Epithelial cell of prostate (primary cell): ENCODE measurements at regions not wholly inside any gene's neighbourhood (a gene's known extent, or its start where the extent isn't known, plus 50 kb on each side); places are given as distances from the start of the nearest gene placed in this dataset.
"Not testable (repeated sequence)": the region's sequence is repeated elsewhere in the genome, so short reads cannot be mapped to it uniquely, and the experiment has no call there.

Experiments
- DNase-seq: peaks from one replicate; pipeline ENCODE4 v3.0.0-alpha.2; 2011; ENCODE audit warnings: low read depth, low spot score
- H3K27ac ChIP-seq: fragments of 450-650 bp; 2 replicates; pipeline ENCODE4 v1.5.1; 2017; ENCODE audit warnings: mild to moderate bottlenecking

DNA sequence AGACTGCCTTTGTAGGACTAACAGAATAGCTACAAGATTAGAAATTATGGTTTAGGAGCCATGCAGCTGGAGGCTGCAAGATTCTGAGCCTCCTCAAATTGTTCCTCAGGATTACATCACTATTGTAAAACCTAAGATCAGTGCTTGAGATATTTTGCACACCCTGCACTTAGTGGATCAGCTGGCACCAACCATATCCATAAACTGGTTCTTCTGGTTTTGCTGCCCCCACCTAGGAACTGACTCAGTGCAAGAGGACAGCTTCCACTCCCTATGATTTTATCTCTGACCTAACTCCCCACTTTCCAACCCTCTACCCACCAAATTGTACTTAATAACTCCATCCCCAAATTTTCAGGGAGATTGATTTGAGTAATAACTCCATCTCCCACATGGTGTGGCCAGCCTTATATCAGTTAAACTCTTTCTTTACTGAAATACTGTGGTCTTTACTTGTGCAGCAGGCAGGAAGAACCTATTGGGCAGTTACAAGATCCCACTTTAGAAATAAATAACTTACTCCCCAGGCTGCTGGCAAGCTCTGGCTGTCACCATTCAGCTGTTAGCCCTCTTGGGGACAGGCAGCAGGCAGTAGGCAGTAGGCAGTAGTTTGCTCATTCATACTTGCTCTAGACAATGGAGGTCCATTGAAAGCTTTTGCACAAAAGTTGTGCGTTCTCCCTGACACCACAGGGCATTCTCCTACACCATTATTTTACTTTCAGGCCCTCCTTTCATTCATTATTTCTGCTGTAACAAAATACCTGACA lies 119.0 kb downstream of the SLC17A6 start:
- H3K27ac ChIP-seq = peak overlapping the region; percentile 98
- DNase-seq = peak; percentile 86

- no peak overlapping the region for H3K27ac ChIP-seq
- DNase-seq = no peak
Measured at GRCh38 chr11:22454461-22455090, 116.4 kb downstream of the SLC17A6 start.

DNA sequence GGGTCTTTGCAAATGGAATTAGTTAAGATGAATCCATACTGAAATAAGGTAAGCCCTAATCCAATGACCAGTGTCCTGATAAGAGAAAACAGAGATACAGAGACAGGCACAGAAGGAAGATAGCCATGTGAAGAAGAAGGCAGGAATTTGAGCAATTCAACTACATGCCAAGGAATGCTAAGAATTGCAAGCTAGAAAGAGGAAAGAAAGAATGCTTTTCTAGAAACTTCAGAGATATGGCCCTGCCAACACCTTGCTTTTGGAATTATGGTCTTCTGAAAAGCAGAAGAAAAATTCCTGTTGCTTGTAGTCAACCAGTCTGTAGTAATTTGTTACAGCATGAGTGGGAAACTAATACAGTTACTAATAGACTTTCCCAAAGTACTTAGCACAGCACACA lies 111.3 kb downstream of the SLC17A6 start:
- H3K27ac ChIP-seq = no peak overlapping the region
- no peak for DNase-seq

GRCh38 chr11:22444076-22444475 lies 105.9 kb downstream of the SLC17A6 start:
- no peak overlapping the region for H3K27ac ChIP-seq
- no peak for DNase-seq

DNA sequence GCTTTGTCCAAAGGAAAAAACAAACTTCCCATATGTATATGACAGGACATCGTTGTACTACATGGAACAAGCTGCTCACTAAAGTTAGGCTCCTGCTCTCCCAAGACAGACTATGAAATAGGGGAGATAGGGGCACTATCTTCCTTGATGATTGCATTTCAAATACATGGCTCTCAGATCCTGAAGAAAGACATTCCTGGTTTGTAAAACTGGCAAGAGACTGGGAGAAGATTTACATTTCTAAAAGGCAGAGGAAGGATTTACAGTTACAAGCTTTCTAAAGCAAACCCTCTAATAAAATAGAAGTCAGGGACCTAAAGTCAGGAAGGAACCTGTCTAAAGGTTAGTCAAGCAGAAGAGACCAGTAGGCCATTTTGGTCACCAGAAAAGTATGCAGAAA lies 103.7 kb downstream of the SLC17A6 start:
- no peak overlapping the region for H3K27ac ChIP-seq
- DNase-seq = no peak

GRCh38 chr11:22435582-22435981 lies 97.4 kb downstream of the SLC17A6 start:
- not testable (repeated sequence) for DNase-seq, H3K27ac ChIP-seq

- H3K27ac ChIP-seq = no peak overlapping the region
- DNase-seq = no peak
Measured at GRCh38 chr11:22433517-22433916, 95.3 kb downstream of the SLC17A6 start.

DNA sequence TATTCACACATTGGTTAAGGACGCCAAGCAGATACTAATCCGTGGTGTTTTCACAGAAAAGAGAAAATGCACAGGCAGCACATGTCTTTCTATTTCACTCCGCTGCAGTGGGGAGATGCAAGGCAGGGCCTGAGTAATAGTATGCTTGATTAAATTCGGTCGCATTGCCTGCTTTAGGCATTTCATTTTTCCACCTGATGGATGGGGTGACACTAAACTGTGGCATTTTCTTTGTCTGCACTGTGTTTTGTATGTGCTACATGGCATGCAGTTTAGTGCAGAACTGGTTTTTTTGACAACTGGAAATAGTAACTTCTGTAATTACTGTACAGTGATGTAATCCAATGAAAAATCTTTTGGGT lies 94.9 kb downstream of the SLC17A6 start:
- peak overlapping the region; percentile 32 for H3K27ac ChIP-seq
- no peak for DNase-seq

DNA sequence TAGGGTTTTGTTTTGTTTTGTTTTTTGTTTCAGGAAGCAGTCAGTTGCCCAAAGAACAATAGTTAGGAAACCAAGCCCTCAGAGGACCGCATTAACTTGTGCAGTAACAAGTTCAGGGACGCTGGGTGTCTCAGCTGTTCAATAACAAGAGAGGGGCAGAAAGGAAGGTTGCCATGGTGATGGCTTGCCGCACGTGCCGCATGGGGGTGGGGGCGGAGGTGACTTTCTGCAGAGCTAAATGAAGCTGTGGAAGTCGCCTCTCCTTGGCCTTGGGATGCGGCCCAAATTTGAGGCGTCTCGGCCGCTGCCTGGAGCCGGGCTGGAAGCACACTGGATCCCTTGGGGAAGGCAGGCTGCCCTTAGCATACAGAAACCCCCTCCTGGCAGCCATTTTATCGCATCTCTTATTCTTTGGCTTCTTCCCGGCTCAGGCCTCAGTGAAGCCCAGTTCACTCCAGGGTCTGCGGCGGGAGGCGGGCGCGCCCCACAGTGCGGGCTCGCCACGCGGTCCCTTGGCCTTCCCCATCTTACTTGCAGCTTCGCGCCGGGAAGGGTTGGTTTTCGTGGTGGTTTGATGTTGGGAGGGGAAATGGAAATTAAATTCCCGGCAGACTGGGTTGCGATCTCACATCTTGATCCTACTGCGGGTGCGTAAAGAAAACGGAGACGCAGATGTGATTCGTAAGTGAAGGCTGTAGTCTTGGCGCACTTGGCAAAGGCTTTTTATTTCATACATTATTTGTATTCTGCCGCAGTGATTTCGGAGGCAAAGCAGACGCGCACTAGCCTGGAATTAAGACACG lies 94.3 kb downstream of the SLC17A6 start:
- DNase-seq = no peak
- H3K27ac ChIP-seq = peak overlapping the region; percentile 32

DNA sequence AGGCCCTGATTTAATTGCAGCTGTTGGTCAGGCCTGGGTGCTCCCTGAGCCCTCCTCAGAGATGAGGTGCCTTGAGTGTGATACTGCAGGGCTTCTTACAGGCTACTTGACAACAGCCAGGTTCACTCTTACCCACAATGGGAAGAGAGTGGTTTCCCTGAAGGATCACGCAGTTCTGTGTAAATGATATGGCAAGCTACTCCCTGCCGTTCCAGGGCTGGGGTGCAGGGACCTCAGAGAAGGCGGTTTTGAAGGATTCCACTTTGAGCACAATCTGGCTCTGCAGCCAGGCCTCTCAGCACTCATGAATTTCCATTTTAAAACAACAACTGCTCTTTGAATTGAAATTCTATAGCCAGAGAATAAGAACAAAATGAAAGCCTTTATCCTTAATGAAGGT lies 92.9 kb downstream of the SLC17A6 start:
- H3K27ac ChIP-seq = no peak overlapping the region
- DNase-seq = no peak

GRCh38 chr11:22430639-22431038 lies 92.5 kb downstream of the SLC17A6 start:
- DNase-seq = no peak
- no peak overlapping the region for H3K27ac ChIP-seq

DNA sequence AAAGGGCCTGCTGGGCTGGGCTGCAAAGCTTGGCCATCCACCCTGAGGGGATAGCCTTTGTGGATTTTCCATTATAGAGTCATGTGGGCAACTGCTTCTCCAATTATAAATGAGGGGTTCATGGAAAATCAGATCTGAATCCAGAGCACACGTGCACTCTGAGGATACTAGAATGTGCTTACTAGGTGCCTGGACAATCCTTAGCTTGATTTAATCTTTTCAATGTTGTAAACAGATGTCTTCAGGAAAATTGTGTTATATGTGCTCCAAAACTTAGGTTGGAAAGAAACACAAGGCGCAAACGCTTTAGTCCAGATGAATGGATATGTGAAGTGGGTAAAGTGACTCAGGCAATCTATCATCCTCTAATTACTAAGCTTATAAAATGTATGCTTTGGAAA lies 92.0 kb downstream of the SLC17A6 start:
- DNase-seq = no peak
- H3K27ac ChIP-seq = no peak overlapping the region
